ENCODE measurements at regions not wholly inside any gene's neighbourhood (a gene's known extent, or its start where the extent isn't known, plus 50 kb on each side); places are given as distances from the start of the nearest gene placed in this dataset.
A peak's percentile ranks its signal among the peaks of the same experiment; 100 is the strongest.

GRCh38 chr17:72417627-72418026, 296.8 kb downstream of the SOX9 start:
- Histone ChIP-seq H3K36me3 (replicated peaks; ENCODE audit: insufficient read depth, low read length) (peaks cover 12% of the 10 kb centered on the region; the same call in 1 of the 2 replicates), H3K9me3 (replicated peaks; ENCODE audit: insufficient read depth, low read length) (no peaks in the 10 kb centered on the region), H3K27me3 (replicated peaks; ENCODE audit: insufficient read depth, low read length) (no peaks in the 10 kb centered on the region), H3K79me2 (ENCODE audit: low read length) (peaks cover 88% of the 10 kb centered on the region), H3K9ac (ENCODE audit: low read length) (no peak overlapping the region), H3K4me2 (ENCODE audit: low read depth, low read length) (no peak overlapping the region), H4K20me1 (ENCODE audit: insufficient read depth, low read length) (no peaks in the 10 kb centered on the region), H3K4me1 (ENCODE audit: low read length) (peaks cover 25% of the 10 kb centered on the region), H3F3A (ENCODE audit: insufficient read depth, low read length) (peaks cover 18% of the 10 kb centered on the region), H3K9me2 (replicated peaks; ENCODE audit: insufficient read depth, low read length) (no peaks in the 10 kb centered on the region), H3K4me3 (ENCODE audit: low read length) (no peak overlapping the region), H3K27ac (ENCODE audit: low read length) (no peak overlapping the region), H2AFZ (ENCODE audit: low read length) (no peak overlapping the region)
- no peak for DNase-seq
- no peak for TF ChIP-seq EZH2phosphoT487 (IDR thresholded peaks at IDR 0.05; ENCODE audit: low read length)
- TF ChIP-seq CTCF (IDR thresholded peaks at IDR 0.05; ENCODE audit: low read length) = no peak
- no peak for TF ChIP-seq EZH2 (optimal IDR thresholded peaks at IDR 0.05; ENCODE audit: low read depth, low read length)

GRCh38 chr17:72419866-72420774, 299.3 kb downstream of the SOX9 start:
- 0 out of 2 replicates have a peak overlapping the region, but pooled peaks have one; percentile 15 for H3K4me2 ChIP-seq (ENCODE audit: low read depth, low read length)
- H2AFZ ChIP-seq (ENCODE audit: low read length) = no peak overlapping the region
- no peak for DNase-seq

GRCh38 chr17:72420775-72421127, 299.9 kb downstream of the SOX9 start:
- 0 out of 2 replicates have a peak overlapping the region, but pooled peaks have one; percentile 15 for H3K4me2 ChIP-seq (ENCODE audit: low read depth, low read length)
- H3K27me3 ChIP-seq (replicated peaks; ENCODE audit: insufficient read depth, low read length) = no peaks in the 10 kb centered on the region
- H3K9ac ChIP-seq (ENCODE audit: low read length) = peak overlapping the region; percentile 66
- peaks cover 12% of the 10 kb centered on the region; the same call in 1 of the 2 replicates for H3K36me3 ChIP-seq (replicated peaks; ENCODE audit: insufficient read depth, low read length)
- DNase-seq = no peak
- no peaks in the 10 kb centered on the region for H3K9me3 ChIP-seq (replicated peaks; ENCODE audit: insufficient read depth, low read length)
- H2AFZ ChIP-seq (ENCODE audit: low read length) = no peak overlapping the region
- H3K79me2 ChIP-seq (ENCODE audit: low read length) = peaks cover 87% of the 10 kb centered on the region
- H3F3A ChIP-seq (ENCODE audit: insufficient read depth, low read length) = peaks cover 31% of the 10 kb centered on the region
- no peaks in the 10 kb centered on the region for H3K9me2 ChIP-seq (replicated peaks; ENCODE audit: insufficient read depth, low read length)
- no peaks in the 10 kb centered on the region for H4K20me1 ChIP-seq (ENCODE audit: insufficient read depth, low read length)
- H3K4me1 ChIP-seq (ENCODE audit: low read length) = peaks cover 38% of the 10 kb centered on the region
- H3K4me3 ChIP-seq (ENCODE audit: low read length) = no peak overlapping the region
- no peak for TF ChIP-seq EZH2 (optimal IDR thresholded peaks at IDR 0.05; ENCODE audit: low read depth, low read length)
- TF ChIP-seq CTCF (IDR thresholded peaks at IDR 0.05; ENCODE audit: low read length) = no peak
- TF ChIP-seq EZH2phosphoT487 (IDR thresholded peaks at IDR 0.05; ENCODE audit: low read length) = no peak
- peak overlapping the region; percentile 96 for H3K27ac ChIP-seq (ENCODE audit: low read length)

More at GRCh38 chr17:72419866-72420774, 299.3 kb downstream of the SOX9 start:
- peak overlapping the region; percentile 66; the same call in 1 of the 2 replicates for H3K9ac ChIP-seq (ENCODE audit: low read length)
- peak overlapping the region; percentile 96 for H3K27ac ChIP-seq (ENCODE audit: low read length)
- H3K36me3 ChIP-seq (replicated peaks; ENCODE audit: insufficient read depth, low read length) = peaks cover 12% of the 10 kb centered on the region; the same call in 1 of the 2 replicates
- peaks cover 38% of the 10 kb centered on the region for H3K4me1 ChIP-seq (ENCODE audit: low read length)
- H4K20me1 ChIP-seq (ENCODE audit: insufficient read depth, low read length) = no peaks in the 10 kb centered on the region
- no peaks in the 10 kb centered on the region for H3K9me3 ChIP-seq (replicated peaks; ENCODE audit: insufficient read depth, low read length)
- H3F3A ChIP-seq (ENCODE audit: insufficient read depth, low read length) = peaks cover 31% of the 10 kb centered on the region
- no peak for TF ChIP-seq EZH2phosphoT487 (IDR thresholded peaks at IDR 0.05; ENCODE audit: low read length)
- TF ChIP-seq CTCF (IDR thresholded peaks at IDR 0.05; ENCODE audit: low read length) = no peak
- TF ChIP-seq EZH2 (optimal IDR thresholded peaks at IDR 0.05; ENCODE audit: low read depth, low read length) = no peak
- peaks cover 87% of the 10 kb centered on the region for H3K79me2 ChIP-seq (ENCODE audit: low read length)
- H3K4me3 ChIP-seq (ENCODE audit: low read length) = no peak overlapping the region
- no peaks in the 10 kb centered on the region for H3K9me2 ChIP-seq (replicated peaks; ENCODE audit: insufficient read depth, low read length)
- H3K27me3 ChIP-seq (replicated peaks; ENCODE audit: insufficient read depth, low read length) = no peaks in the 10 kb centered on the region
